K562 (cell line): ENCODE measurements at regions not wholly inside any gene's neighbourhood (a gene's known extent, or its start where the extent isn't known, plus 50 kb on each side); places are given as distances from the start of the nearest gene placed in this dataset.

ENCODE experiments used
- ATAC-seq: fragments of 200-7000 bp; cut with Tn5 transposase; 3 replicates; pipeline ENCODE4 v1.9.1; 2020; ENCODE audit warnings: moderate library complexity
- BruUV-seq: library from RNA; stranded (reverse); fragments of 400-500 nt; replicated peaks from 2 replicates; lab custom pipeline; 2021; lab: Mats Ljungman, UMichigan
- CTCF ChIA-PET: fragments of 300-600 bp; formaldehyde crosslinking; extraction: SDS; loops from one replicate; lab custom pipeline; 2021; ENCODE audit warnings: low intra/inter-chr PET ratio; lab: Yijun Ruan, JAX
- POLR2A ChIA-PET: fragments of 300-600, 350-650 bp; sonication (Branson Sonifier 250); formaldehyde crosslinking; extraction: SDS; loops from one replicate; lab custom pipeline; 2021; ENCODE audit warnings: antibody characterized with exemption, inconsistent platforms; lab: Yijun Ruan, JAX
- DNase-seq, 4 experiments: peaks; one replicate each; pipeline versions ENCODE4 v3.0.0 to v3.0.0-alpha.2; 2011 to 2018; ENCODE audit warnings: low spot score in 3 of 4, mixed read lengths in 3 of 4; ENCODE audit errors: extremely low read depth in 1 of 4
- FAIRE-seq: peaks from 2 replicates; lab custom pipeline; 2011; peaks lifted over from hg19 to GRCh38; lab: Jason Lieb, UNC
- H2AFZ ChIP-seq: 2 replicates; pipeline ENCODE4 v1.6.0; 2011; ENCODE audit warnings: low read depth, low read length, control low read depth, inconsistent platforms
- H3K27ac ChIP-seq: fragments of 200-600 bp; 3 replicates; pipeline ENCODE4 v1.8.0; 2011; ENCODE audit warnings: low read depth, mild to moderate bottlenecking, control low read depth, inconsistent platforms, low read length, moderate library complexity, mixed read lengths; ENCODE audit errors: extremely low read depth
- H3K27me3 ChIP-seq, 2 experiments: fragments of 300-600 bp in 1 of 2; 2 replicates in 1 of 2; 3 replicates in 1 of 2; pipeline versions ENCODE4 v1.6.0 to v1.8.0; 2011; ENCODE audit warnings: inconsistent platforms in 2 of 2, low read length in 2 of 2, mild to moderate bottlenecking in 1 of 2, mixed read lengths in 1 of 2, moderate library complexity in 1 of 2; ENCODE audit not compliant: control insufficient read depth in 2 of 2, insufficient read depth in 2 of 2
- H3K36me3 ChIP-seq: fragments of 300-600 bp; 3 replicates; pipeline ENCODE4 v1.8.0; 2011; ENCODE audit warnings: mild to moderate bottlenecking, low read length, inconsistent platforms; ENCODE audit not compliant: control insufficient read depth, insufficient read depth
- H3K4me1 ChIP-seq, 2 experiments: fragments of 200-600 bp in 1 of 2; replicated peaks in 1 of 2; 2 replicates in 1 of 2; 3 replicates in 1 of 2; pipeline versions ENCODE4 v1.5.1 to v1.8.0; 2011; ENCODE audit warnings: inconsistent platforms in 2 of 2, low read length in 2 of 2, mild to moderate bottlenecking in 1 of 2, mixed read lengths in 1 of 2, moderate library complexity in 1 of 2; ENCODE audit not compliant: control insufficient read depth in 2 of 2, insufficient read depth in 2 of 2
- H3K4me2 ChIP-seq: 2 replicates; pipeline ENCODE4 v1.6.1; 2011; ENCODE audit warnings: low read length, control low read depth, inconsistent platforms, mixed read lengths; ENCODE audit not compliant: insufficient read depth
- H3K4me3 ChIP-seq: fragments of 200-600 bp; sonication (generic), shearing (Covaris generic); 2 replicates; pipeline ENCODE4 v1.5.1; 2016; ENCODE audit warnings: control low read depth, inconsistent platforms
- H3K79me2 ChIP-seq: fragments of 200-600 bp; 3 replicates; pipeline ENCODE4 v1.8.0; 2011; ENCODE audit warnings: low read length, inconsistent platforms; ENCODE audit not compliant: control insufficient read depth, insufficient read depth
- H3K9ac ChIP-seq, 2 experiments: 2 replicates each; pipeline versions ENCODE4 v1.6.0 to v1.6.1; 2011; ENCODE audit warnings: low read depth in 2 of 2, low read length in 2 of 2, control low read depth in 1 of 2, inconsistent platforms in 1 of 2, mild to moderate bottlenecking in 1 of 2, mixed read lengths in 1 of 2; ENCODE audit not compliant: insufficient read depth in 1 of 2
- H3K9me1 ChIP-seq: one replicate; pipeline ENCODE4 v1.6.0; 2011; ENCODE audit warnings: inconsistent platforms, mild to moderate bottlenecking, low read length, moderate library complexity; ENCODE audit not compliant: control insufficient read depth, insufficient read depth
- H3K9me3 ChIP-seq: replicated peaks from 2 replicates; pipeline ENCODE4 v1.5.1; 2011; ENCODE audit warnings: low read depth, low read length, inconsistent platforms; ENCODE audit not compliant: control insufficient read depth, insufficient read depth
- H4K20me1 ChIP-seq: replicated peaks from 2 replicates; pipeline ENCODE4 v1.6.1; 2011; ENCODE audit warnings: low read length, inconsistent platforms, mixed read lengths; ENCODE audit not compliant: control insufficient read depth, insufficient read depth
- AFF4 ChIP-seq: sonication (generic); formaldehyde crosslinking; IDR thresholded peaks from 2 replicates; pipeline ENCODE4 v1.8.0; 2023; ENCODE audit warnings: mild to moderate bottlenecking, missing genetic modification reagents
- BACH1 ChIP-seq: fragments of 200-800 bp; sonication (Bioruptor generic); IDR thresholded peaks from 2 replicates; pipeline ENCODE4 v1.6.1; 2016; ENCODE audit warnings: missing genetic modification characterization, missing compliant biosample characterization
- CEBPG ChIP-seq, 3 experiments: fragments of 200-800 bp in 1 of 3; sonication (Bioruptor generic) in 1 of 3; sonication (generic) in 1 of 3; formaldehyde crosslinking in 1 of 3; IDR thresholded peaks in 2 of 3; conservative IDR thresholded peaks in 1 of 3; 2 replicates each; pipeline versions ENCODE4 v1.6.1 to v1.8.0; 2016 to 2022; ENCODE audit warnings: missing compliant biosample characterization in 2 of 3, missing genetic modification characterization in 2 of 3, mild to moderate bottlenecking in 1 of 3, missing genetic modification reagents in 1 of 3
- JUND ChIP-seq, 2 experiments: IDR thresholded peaks; 2 replicates in 1 of 2; 3 replicates in 1 of 2; pipeline ENCODE4 v1.6.1; 2011; ENCODE audit warnings: borderline replicate concordance in 2 of 2, low read depth in 2 of 2, low read length in 2 of 2, improper control_type of control experiment in 1 of 2, missing biosample characterization in 1 of 2, missing genetic modification characterization in 1 of 2, missing genetic modification reagents in 1 of 2
- MAZ ChIP-seq, 2 experiments: fragments of 450-650 bp in 1 of 2; sonication (generic) in 1 of 2; formaldehyde crosslinking; IDR thresholded peaks in 1 of 2; conservative IDR thresholded peaks in 1 of 2; 2 replicates each; pipeline versions ENCODE4 v1.4.0 to v1.5.0; 2020; ENCODE audit warnings: mild to moderate bottlenecking in 1 of 2, missing genetic modification reagents in 1 of 2
- MBD2 ChIP-seq: sonication (generic); IDR thresholded peaks from 2 replicates; pipeline ENCODE4 v1.6.1; 2016; ENCODE audit warnings: low read depth, borderline replicate concordance
- MYBL2 ChIP-seq, 2 experiments: fragments of 450-650 bp in 1 of 2; sonication (generic) in 1 of 2; formaldehyde crosslinking in 1 of 2; IDR thresholded peaks; 2 replicates each; pipeline versions ENCODE4 v1.6.1 to v1.8.1; 2017 to 2022; ENCODE audit warnings: borderline replicate concordance in 1 of 2, inconsistent platforms in 1 of 2, low read depth in 1 of 2, mild to moderate bottlenecking in 1 of 2, missing genetic modification reagents in 1 of 2, moderate library complexity in 1 of 2
- NR4A1 ChIP-seq, 2 experiments: fragments of 250-450 bp in 1 of 2; fragments of 450-650 bp in 1 of 2; sonication (Bioruptor Pico) in 1 of 2; IDR thresholded peaks; 2 replicates each; pipeline versions ENCODE4 v1.4.0 to v1.6.1; 2016 to 2020; ENCODE audit warnings: mild to moderate bottlenecking in 2 of 2, missing compliant biosample characterization in 1 of 2, missing genetic modification characterization in 1 of 2, moderate library complexity in 1 of 2
- SMC3 ChIP-seq: conservative IDR thresholded peaks from 2 replicates; pipeline ENCODE4 v1.6.1; 2011; ENCODE audit warnings: low read depth, low read length, improper control_type of control experiment; ENCODE audit not compliant: insufficient read depth
- TARDBP ChIP-seq: fragments of 450-650 bp; IDR thresholded peaks from 2 replicates; pipeline ENCODE4 v1.6.1; 2016
- TCF3 ChIP-seq: sonication (generic); formaldehyde crosslinking; IDR thresholded peaks from 2 replicates; pipeline ENCODE4 v1.4.0; 2020; ENCODE audit warnings: mild to moderate bottlenecking, missing genetic modification reagents
- XRCC5 ChIP-seq: fragments of 200-400 bp; formaldehyde crosslinking; IDR thresholded peaks from 2 replicates; pipeline ENCODE4 v1.6.1; 2017; ENCODE audit warnings: low read depth, mild to moderate bottlenecking, low read length
- YY1 ChIP-seq, 3 experiments: IDR thresholded peaks; 2 replicates each; pipeline ENCODE4 v1.6.1; 2011; ENCODE audit warnings: low read length in 2 of 3, mild to moderate bottlenecking in 2 of 3, moderate library complexity in 2 of 3, borderline replicate concordance in 1 of 3, control low read depth in 1 of 3, low read depth in 1 of 3; ENCODE audit not compliant: insufficient read depth in 3 of 3, insufficient replicate concordance in 2 of 3, control insufficient read depth in 1 of 3, insufficient read length in 1 of 3; ENCODE audit errors: extremely low read depth in 1 of 3
- ZNF124 ChIP-seq: sonication (generic); formaldehyde crosslinking; IDR thresholded peaks from 2 replicates; pipeline ENCODE4 v1.8.1; 2022; ENCODE audit warnings: missing genetic modification reagents
- ZNF143 ChIP-seq: sonication (generic); formaldehyde crosslinking; IDR thresholded peaks from 2 replicates; pipeline ENCODE4 v1.9.0; 2022; ENCODE audit warnings: mild to moderate bottlenecking, missing genetic modification reagents
- WGBS: fragments of 100-300 bp; shearing (Covaris generic); methylation state at CpG from one replicate; pipeline ENCODE4 v1.1.6; 2016; ENCODE audit warnings: low coverage, mixed read lengths; ENCODE audit not compliant: insufficient coverage; ENCODE audit errors: missing lambda C conversion rate; 5-methylcytosine and 5-hydroxymethylcytosine counted together
- in situ Hi-C: fragments of 300-500 bp; cut with MboI; formaldehyde crosslinking; loops from 4 replicates; pipeline ENCODE4 v1.15.0; 2018; ENCODE audit warnings: inconsistent platforms, mixed read lengths
- intact Hi-C: fragments of 100-400 bp; cut with micrococcal nuclease; formaldehyde crosslinking; loops from 2 replicates; pipeline ENCODE4 v1.14.2; 2022

GRCh38 chr1:30111431-30111830 is 612.0 kb downstream of the MATN1 start (continued):
- TF ChIP-seq CEBPG (CRISPR knock-in tag; IDR thresholded peaks at IDR 0.05) (peak; percentile 73; the same call in 1 of the 2 replicates), CEBPG (tag; conservative IDR thresholded peaks at IDR 0.05 in 1 of 2, IDR thresholded peaks at IDR 0.05 in 1 of 2) (0 out of 4 replicates have a peak, but pooled peaks of 1 of the 2 experiments have one; percentile 15), BACH1 (tag) (no peak), XRCC5 (no peak), YY1 (IDR thresholded peaks at IDR 0.05; ENCODE audit: borderline replicate concordance in 1 of 3, control insufficient read depth in 1 of 3, extremely low read depth in 1 of 3, insufficient read depth in 3 of 3, insufficient read length in 1 of 3, insufficient replicate concordance in 2 of 3, low read depth in 1 of 3, low read length in 2 of 3) (no peak), MAZ (CRISPR knock-in tag; conservative IDR thresholded peaks at IDR 0.05 in 1 of 2, IDR thresholded peaks at IDR 0.05 in 1 of 2) (peak in 1 of 2 experiments; percentile 22; a peak in 1 of 4 replicates), SMC3 (peak; percentile 78), ZNF143 (CRISPR knock-in tag) (no peak)

- Histone ChIP-seq H3K79me2 (no peaks in the 10 kb centered on the region), H3K27me3 (peaks cover 20 to 31% of the 10 kb centered on the region in 2 experiments; a peak in 4 of 5 replicates), H3K36me3 (no peaks in the 10 kb centered on the region), H3K9me1 (no peaks in the 10 kb centered on the region), H3K9ac (no peak overlapping the region), H3K4me3 (no peak overlapping the region), H3K27ac (no peak overlapping the region), H2AFZ (no peak overlapping the region), H3K4me1 (no peaks in the 10 kb centered on the region; a peak in 1 of 5 replicates), H4K20me1 (peaks cover 5% of the 10 kb centered on the region; the same call in 1 of the 2 replicates), H3K9me3 (no peaks in the 10 kb centered on the region), H3K4me2 (no peak overlapping the region)
- ChIA-PET POLR2A (interaction anchor here (1.0 kb wide), 1 partner anchor 9 kb away, joined by 4 read pairs; no protein-coding TSS in a partner anchor), CTCF (interaction anchor here (0.9 kb wide), 1 partner anchor 317 kb away, joined by 4 read pairs; no protein-coding TSS in a partner anchor)
- BruUV-seq, result no TSS peak
- no peak for FAIRE-seq
- in situ Hi-C loops (no loop called here), intact Hi-C loops (loop anchor here (5.0 to 10.0 kb wide), 2 partner anchors 121 to 876 kb away; partner anchors contain the start of genes MECR and PTPRU)
- no peak for ATAC-seq
- no peak for DNase-seq
- WGBS, result 7% methylated on average over 11 of the region's 11 CpGs
- no peak for TF ChIP-seq AFF4 (CRISPR knock-in tag)
- TF ChIP-seq JUND (IDR thresholded peaks at IDR 0.05; ENCODE audit: borderline replicate concordance, low read depth, low read length), result no peak
- TF ChIP-seq JUND (tag; IDR thresholded peaks at IDR 0.05; ENCODE audit: borderline replicate concordance, low read depth, low read length), result no peak
- TF ChIP-seq ZNF124 (CRISPR knock-in tag), result no peak
- TF ChIP-seq TCF3, result peak; percentile 47
- no peak for TF ChIP-seq NR4A1 (CRISPR knock-in tag; IDR thresholded peaks at IDR 0.05)
- TF ChIP-seq NR4A1 (tag; IDR thresholded peaks at IDR 0.05), result no peak
- TF ChIP-seq TARDBP, result no peak
- TF ChIP-seq MBD2, result no peak
- TF ChIP-seq MYBL2 (IDR thresholded peaks at IDR 0.05; ENCODE audit: low read depth), result no peak
- no peak for TF ChIP-seq MYBL2 (CRISPR knock-in tag; IDR thresholded peaks at IDR 0.05; ENCODE audit: borderline replicate concordance)
Measured at GRCh38 chr1:30110846-30111245, 612.5 kb downstream of the MATN1 start.
